GM13976 (cell line): ENCODE measurements at regions not wholly inside any gene's neighbourhood (a gene's known extent, or its start where the extent isn't known, plus 50 kb on each side); places are given as distances from the start of the nearest gene placed in this dataset.

Experiments used
- DNase-seq: peaks from one replicate; pipeline ENCODE4 v3.0.0; 2012; ENCODE audit warnings: low spot score
- in situ Hi-C: fragments of 300-500 bp; cut with MboI; formaldehyde crosslinking; loops from one replicate; pipeline ENCODE4 v1.12.0; 2022; ENCODE audit warnings: low sequenced_read_pairs, mixed read lengths, inconsistent platforms; ENCODE audit not compliant: unreplicated experiment
- TF ChIP-seq, protein P1 (sequence below): IDR thresholded peaks from 2 replicates; pipeline ENCODE4 v1.5.1; 2012; ENCODE audit warnings: borderline replicate concordance, mild to moderate bottlenecking; ENCODE audit not compliant: insufficient read depth; ENCODE audit errors: extremely low read depth, missing control alignments, control extremely low read depth

GRCh38 chr4:144298519-144298918 is 158.0 kb upstream of the GYPA start:
- in situ Hi-C loops = no loop called here
- TF ChIP-seq, protein P1, sequence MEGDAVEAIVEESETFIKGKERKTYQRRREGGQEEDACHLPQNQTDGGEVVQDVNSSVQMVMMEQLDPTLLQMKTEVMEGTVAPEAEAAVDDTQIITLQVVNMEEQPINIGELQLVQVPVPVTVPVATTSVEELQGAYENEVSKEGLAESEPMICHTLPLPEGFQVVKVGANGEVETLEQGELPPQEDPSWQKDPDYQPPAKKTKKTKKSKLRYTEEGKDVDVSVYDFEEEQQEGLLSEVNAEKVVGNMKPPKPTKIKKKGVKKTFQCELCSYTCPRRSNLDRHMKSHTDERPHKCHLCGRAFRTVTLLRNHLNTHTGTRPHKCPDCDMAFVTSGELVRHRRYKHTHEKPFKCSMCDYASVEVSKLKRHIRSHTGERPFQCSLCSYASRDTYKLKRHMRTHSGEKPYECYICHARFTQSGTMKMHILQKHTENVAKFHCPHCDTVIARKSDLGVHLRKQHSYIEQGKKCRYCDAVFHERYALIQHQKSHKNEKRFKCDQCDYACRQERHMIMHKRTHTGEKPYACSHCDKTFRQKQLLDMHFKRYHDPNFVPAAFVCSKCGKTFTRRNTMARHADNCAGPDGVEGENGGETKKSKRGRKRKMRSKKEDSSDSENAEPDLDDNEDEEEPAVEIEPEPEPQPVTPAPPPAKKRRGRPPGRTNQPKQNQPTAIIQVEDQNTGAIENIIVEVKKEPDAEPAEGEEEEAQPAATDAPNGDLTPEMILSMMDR = no peak
- no peak for DNase-seq

- DNase-seq = no peak
- TF ChIP-seq, protein P1 = no peak
- in situ Hi-C loops = no loop called here
These were observed 160.1 kb upstream of the GYPA start for GRCh38 chr4:144300616-144301015.

DNA sequence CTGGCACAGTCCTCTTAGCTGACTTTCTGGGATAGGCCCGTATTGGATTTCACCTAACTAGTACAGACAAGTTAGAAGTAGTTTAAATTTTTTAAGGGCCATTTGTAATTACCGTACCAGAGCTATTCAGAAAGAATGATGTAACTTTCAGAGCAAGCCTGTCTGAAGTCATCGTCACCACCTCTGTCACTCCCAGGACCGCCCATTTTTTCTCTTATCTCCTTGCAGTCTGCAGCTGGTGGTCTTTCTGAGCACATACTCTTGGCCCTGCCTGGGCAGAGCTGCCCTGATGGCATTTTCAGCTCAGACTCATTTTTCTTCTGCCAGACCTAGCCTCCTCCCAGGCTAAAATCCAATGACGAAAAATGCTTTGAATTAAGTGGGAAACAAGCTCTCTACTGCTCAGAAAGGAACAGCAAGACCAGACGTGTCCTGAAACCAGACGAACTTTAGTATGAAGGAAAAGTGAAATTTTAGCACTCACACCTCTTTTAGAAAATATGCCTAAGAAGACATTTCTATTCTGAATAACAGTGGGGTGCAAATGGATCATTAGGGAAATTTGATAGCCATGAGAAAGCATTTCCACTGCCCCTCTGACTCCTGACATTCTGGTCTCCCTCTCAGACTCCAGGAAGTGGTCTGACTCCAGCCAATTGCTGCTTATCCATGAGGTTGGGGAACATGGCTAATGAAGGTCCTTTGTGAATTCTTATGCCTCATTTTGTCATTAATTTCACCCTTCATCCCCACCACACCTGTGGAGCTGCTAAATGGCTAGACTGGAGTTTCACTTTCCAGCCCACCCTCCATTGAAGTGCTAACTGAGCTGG is 162.4 kb upstream of the GYPA start:
- DNase-seq = no peak
- TF ChIP-seq, protein P1 = no peak
- in situ Hi-C loops = no loop called here

DNA sequence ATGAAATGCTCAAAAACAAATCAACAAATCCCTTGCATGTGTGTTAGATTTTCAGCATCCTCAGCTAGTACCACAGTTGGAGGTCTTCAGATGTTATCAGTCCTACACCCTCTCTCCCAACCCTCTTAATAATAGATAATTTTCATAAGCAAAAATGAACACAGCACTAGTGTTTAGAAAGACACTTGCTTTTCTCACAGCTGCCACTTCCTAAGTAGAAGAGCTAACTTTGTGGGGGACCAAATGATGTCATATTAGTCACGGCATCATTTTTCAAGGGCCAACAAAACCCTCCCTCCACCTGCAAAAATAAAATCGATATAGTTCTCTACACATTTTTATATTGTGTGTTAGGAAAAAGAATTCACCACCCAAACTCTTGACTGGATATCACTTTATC is 163.5 kb upstream of the GYPA start:
- no peak for DNase-seq
- TF ChIP-seq, protein P1 = no peak
- in situ Hi-C loops = no loop called here

GRCh38 chr4:144310535-144310934 is 170.0 kb upstream of the GYPA start:
- in situ Hi-C loops = no loop called here
- TF ChIP-seq, protein P1 = no peak
- no peak for DNase-seq

DNA sequence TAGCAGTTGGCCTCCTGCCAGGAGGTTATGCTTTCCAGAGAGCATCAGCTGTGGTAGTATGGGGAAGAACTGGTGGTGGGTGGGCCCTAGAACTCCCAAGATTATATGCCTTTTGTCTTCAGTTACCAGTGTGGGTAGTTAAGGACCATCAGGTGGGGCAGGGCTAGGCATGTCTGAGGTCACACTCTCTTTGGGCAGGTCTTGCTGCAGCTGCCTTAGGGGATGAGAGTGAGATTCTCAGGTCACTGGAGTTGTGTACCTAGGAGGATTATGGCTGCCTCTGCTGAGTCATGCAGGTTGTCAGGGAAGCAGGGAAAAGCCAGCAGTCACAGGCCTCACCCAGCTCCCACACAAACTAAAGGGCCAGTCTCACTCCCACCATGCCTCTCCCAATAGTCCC is 172.9 kb upstream of the GYPA start:
- in situ Hi-C loops = no loop called here
- TF ChIP-seq, protein P1 = no peak
- no peak for DNase-seq
